ENCODE measurements at regions not wholly inside any gene's neighbourhood (a gene's known extent, or its start where the extent isn't known, plus 50 kb on each side); places are given as distances from the start of the nearest gene placed in this dataset.

DNA sequence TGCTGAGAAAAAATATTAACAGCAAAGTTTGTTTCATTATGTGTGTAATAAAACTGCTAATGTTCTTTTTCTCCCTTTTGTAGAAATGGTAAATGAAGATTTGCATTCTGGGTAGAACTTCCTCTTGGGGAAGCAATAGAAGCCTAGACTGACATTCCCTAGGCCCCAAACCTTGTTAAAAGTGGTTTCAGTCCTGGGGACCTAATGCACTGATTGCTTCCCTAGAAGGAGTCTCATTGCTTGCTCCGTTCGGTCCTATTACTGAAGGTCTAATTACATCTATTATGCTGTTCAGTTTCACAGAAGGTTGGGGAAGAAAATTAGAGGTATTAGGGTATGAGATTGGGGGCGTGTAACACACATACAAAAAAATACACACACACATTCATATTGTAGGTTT is 893.8 kb downstream of the TLE4 start:
- no peak for DNase-seq (ENCODE audit: low spot score)

DNA sequence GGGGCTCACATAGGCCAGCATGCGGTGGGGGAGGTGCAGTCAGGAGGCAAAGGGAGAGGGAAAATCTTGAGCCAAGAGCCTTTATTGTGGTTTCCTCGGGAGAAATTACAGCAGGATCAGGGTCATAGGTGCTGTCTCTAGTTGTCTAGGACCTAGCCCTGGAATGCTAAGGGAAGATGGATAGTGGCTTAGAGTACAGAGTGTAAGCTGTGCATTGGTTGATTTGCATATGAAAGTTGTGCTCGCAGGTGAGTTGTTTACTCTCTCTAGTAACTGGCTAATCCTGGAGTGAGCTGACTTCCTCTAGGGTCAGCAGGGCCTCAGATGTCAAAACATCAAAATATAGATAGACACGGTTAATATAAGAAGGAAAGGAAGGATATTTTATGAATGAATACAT is 877.7 kb downstream of the TLE4 start:
- DNase-seq (ENCODE audit: low spot score) = no peak

GRCh38 chr9:80448996-80449395 is 877.2 kb downstream of the TLE4 start:
- DNase-seq (ENCODE audit: low spot score) = no peak

DNA sequence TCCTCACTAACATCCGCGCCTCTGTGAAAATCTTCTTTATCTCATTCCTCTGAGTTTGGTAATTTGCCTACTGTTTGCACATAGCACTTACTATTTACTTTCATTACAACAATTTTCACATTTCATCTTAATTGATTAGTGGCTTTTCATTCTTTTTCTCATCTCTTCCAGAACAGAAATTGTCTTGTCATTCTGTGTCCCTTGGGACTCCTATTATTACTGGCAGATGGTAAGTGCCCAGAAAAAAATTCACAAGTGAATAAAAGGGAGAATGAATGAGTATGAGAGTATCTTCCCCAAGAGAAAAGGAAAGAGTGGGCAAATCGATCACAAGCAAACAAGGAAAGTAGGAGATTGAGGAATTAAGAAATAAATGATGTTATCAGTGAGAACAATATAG is 876.1 kb downstream of the TLE4 start:
- DNase-seq (ENCODE audit: low spot score) = no peak

GRCh38 chr9:80440724-80441123 is 869.0 kb downstream of the TLE4 start:
- no peak for DNase-seq (ENCODE audit: low spot score)

DNA sequence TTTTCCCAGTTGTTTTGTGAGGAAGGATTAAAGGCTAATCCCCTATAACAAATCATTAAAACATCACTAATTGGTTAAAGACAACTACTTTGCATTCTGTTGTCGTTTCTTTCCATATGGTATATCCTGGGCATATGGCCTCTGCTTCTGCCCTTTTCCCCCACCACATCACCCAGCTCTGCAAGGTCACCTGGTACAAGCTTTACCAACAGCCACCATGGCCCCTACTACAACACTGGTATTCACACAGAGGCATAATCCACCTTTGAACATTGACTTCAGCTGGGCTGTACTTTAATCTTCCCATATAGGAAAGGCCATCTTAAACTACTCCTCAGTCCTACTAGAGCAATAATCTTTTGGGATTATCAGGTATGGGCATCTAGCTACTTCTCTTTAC is 866.1 kb downstream of the TLE4 start:
- DNase-seq (ENCODE audit: low spot score) = no peak

DNA sequence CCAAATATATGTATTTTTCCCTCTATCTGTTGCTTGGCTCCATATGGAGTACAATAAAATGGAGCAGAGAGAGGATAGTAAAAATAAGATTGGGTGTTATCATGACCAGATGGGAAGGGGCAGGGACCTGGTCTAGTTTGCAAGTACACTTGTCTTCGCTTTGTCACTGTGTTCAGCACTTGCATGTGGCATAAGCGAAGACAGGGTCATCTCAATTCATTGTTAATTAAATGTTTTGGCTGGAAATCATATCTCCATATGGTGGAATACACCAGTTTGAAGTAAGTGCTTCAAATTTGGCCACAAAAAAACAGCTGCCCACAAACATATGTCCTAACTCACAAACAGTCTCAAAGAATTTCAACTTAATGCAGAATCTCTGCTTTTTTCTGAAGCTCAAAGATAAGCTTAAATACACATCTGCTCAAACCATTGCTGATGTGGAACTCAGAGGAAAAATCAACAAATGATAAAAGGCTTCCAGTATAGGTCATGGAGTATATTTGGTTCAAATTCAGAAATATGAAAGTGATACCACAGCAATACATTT is 865.4 kb downstream of the TLE4 start:
- no peak for DNase-seq (ENCODE audit: low spot score)

GRCh38 chr9:80435591-80435990 is 863.8 kb downstream of the TLE4 start:
- DNase-seq (ENCODE audit: low spot score) = no peak

DNA sequence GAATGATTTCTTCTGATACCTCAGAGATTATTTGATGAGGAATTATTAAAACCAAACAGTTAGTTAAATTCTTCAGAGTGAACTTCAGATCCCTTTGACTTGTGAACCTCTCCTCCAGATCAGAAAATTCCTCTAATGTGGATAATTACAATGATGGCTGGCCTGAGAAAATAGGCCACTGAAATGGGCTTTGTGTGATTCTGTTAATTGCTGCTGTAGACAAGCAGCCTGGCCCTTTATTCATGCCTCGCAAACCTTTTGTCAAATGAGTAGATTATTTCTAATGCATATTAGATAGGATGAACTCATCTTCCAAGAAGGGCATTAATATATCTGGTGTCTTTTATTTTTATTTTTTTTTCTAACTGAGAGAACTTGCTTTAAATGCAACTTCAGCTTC is 855.2 kb downstream of the TLE4 start:
- DNase-seq (ENCODE audit: low spot score) = no peak

DNA sequence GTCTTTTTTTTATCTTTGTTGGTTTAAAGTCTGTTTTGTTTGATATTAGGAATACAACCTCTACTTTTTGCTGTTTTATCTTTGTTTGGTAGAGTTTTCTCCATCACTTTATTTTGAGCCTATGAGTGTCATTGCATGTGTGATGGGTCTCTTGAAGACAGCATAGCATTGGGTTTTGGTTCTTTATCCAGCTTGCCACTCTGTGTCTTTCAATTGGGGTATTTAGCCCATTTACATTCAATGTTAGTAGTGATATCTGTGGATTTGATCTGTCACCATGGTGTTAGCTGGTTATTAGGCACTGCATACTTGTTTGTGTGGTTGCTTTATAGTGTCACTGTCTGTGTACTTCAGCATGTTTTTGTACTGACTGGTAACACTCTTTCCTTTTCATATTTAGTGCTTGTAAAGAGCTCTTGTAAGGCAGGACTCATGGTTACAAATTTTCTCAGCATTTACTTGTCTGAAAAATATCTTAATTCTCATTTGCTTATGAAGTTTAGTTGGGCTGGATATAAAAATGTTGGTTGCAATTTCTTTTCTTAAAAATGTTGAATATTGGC is 845.5 kb downstream of the TLE4 start:
- no peak for DNase-seq (ENCODE audit: low spot score)

GRCh38 chr9:80410106-80410505 is 838.3 kb downstream of the TLE4 start:
- no peak for DNase-seq (ENCODE audit: low spot score)

GRCh38 chr9:80407220-80407619 is 835.5 kb downstream of the TLE4 start:
- DNase-seq (ENCODE audit: low spot score) = no peak

- DNase-seq (ENCODE audit: low spot score) = no peak
These were observed 829.5 kb downstream of the TLE4 start for GRCh38 chr9:80401243-80401642.

GRCh38 chr9:80400624-80401230 is 829.0 kb downstream of the TLE4 start:
- DNase-seq (ENCODE audit: low spot score) = no peak

DNA sequence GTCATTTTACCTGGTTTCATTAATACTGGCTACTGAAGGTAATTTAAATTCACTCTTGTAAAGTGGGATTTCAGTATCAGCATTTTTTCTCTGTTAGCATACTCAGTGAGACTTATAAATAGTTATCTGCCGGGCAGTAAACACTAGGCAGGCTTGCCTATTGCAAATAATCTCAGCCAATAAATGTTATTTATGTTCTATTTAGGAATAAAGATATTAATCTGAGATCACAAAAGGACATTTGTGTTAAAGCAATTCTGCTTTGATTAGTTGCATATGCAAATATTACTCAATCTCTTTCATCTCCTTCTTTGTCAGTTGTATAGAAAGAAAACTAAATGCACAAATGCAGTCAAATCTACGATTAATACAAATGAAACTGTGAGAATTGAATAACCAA is 827.8 kb downstream of the TLE4 start:
- no peak for DNase-seq (ENCODE audit: low spot score)

DNA sequence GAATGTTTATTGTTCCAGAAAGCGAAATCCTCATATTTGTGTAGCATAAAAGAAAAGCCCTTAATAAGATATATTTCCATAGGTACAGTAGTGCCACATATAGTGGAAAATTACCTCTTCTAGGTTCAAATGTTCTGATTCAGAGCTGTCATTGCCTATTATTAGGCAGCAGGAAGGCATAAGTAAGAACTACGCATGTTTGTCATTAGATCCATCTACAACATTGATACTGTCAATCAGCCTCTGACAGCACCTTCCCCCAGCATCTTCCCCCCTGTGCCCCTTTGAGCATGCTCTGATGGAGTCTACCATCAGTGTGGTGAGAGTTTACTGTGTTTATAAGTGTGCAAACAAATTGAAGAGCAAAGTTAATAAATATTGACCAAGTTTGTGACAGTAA is 816.1 kb downstream of the TLE4 start:
- no peak for DNase-seq (ENCODE audit: low spot score)

GRCh38 chr9:80385246-80385645 is 813.5 kb downstream of the TLE4 start:
- DNase-seq (ENCODE audit: low spot score) = no peak

DNA sequence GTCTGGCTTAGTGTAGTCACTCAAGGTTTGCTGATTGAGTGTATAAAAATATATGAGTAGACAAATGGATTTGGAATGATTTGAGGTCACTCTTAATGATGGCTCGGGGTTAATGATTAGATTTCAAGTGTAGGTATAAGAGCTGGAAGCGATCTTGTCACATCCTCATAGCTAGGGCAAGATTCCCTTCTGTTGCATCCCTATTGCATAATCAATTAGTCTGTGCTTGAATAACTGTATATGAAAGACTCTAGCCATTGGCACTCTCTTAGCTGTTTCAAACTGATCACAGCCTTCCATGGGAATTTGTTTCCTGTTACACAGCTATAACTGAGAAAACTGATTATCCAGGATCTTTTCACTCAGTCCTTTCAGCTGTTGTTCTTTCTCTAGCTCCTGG is 811.6 kb downstream of the TLE4 start:
- no peak for DNase-seq (ENCODE audit: low spot score)

- DNase-seq (ENCODE audit: low spot score) = no peak
These were observed 810.6 kb downstream of the TLE4 start for GRCh38 chr9:80382211-80382891.

- no peak for DNase-seq (ENCODE audit: low spot score)
These were observed 808.5 kb downstream of the TLE4 start for GRCh38 chr9:80380301-80380700.

DNA sequence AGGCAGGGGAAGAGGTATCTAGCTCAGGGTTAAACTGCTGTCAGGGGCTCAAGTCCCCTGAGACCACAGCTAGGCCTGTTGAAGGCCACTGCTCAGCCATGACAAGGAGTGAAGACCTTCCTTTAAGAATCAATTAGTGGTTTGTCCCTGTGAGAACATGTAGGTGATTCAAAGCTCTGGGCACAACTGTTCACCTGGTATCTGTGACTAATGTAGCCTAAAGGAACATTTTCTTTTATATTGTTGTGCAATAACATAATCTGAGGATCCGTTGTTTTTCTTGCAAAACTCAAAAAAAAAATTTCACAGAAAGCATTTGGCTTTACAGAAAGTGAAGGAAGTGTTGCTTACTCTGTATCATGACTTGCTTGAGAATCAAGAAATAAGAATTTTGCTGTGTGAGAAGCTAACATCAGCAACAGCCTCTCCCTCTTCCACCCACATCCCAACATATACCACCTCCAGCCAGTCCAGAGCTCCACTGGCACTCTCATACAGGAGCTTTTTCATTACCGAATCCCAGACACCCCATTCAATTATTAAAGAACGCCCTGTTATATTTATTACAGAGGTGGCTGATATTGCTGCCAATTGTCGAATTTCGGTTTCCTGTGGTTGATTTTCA is 807.0 kb downstream of the TLE4 start:
- no peak for DNase-seq (ENCODE audit: low spot score)

DNA sequence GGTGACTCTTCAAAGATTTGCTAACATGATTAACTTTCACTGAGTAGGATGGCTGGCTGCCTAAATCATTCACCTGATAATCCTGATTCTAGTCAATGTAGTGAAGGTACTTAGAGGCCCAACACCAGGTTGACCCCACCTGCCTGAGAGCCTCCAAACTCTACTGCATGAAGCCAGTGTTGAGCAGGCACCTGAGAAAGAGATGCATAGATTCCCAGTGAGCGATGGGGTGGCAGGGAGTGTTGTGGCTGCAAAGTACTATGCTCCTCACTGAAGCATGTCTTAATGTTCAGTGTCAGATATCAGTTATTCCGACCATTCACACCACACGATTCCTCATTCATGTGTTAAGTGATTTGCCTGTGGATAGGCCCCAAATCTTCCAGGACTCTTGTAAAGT is 804.4 kb downstream of the TLE4 start:
- DNase-seq (ENCODE audit: low spot score) = no peak

DNA sequence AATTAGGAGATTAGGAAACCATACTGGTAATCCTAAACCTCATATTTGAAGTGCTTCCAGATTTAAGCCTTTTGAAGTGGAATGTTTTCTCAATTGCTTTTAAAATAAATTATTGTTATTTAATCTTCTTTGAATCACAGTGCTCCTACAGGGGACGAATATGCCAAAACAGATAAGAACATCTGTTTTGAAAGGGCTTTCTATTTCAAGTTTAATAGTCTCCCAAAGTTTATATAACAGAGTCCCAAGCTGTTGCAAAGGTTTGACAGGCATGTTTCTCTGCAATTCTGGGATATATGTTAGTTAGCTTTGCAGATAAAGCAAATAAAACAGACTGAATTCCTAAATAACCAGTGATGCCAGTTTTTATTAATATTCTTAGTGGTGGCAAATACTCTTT is 803.7 kb downstream of the TLE4 start:
- DNase-seq (ENCODE audit: low spot score) = no peak

Data from hematopoietic multipotent progenitor cell treated with erythropoietin and hydrocortisone succinate and interleukin-3 and kit ligand, for 15 days (in vitro differentiated cells).